Testis (tissue), 2 donors: ENCODE measurements at regions not wholly inside any gene's neighbourhood (a gene's known extent, or its start where the extent isn't known, plus 50 kb on each side); places are given as distances from the start of the nearest gene placed in this dataset.

Experiments
- POLR2A ChIP-seq: fragments of 450-650 bp; IDR thresholded peaks from one replicate; pipeline ENCODE4 v1.6.1; 2017; ENCODE audit warnings: antibody characterized with exemption, mild to moderate bottlenecking, moderate library complexity
- TF ChIP-seq, protein P1 (sequence below), 3 experiments: fragments of 450-650 bp in 2 of 3; fragments of 200-600 bp in 1 of 3; sonication (generic) in 1 of 3; IDR thresholded peaks; one replicate each; pipeline ENCODE4 v1.5.1; 2016 to 2019; ENCODE audit warnings: antibody characterized with exemption in 3 of 3, mild to moderate bottlenecking in 2 of 3, moderate library complexity in 1 of 3

DNA sequence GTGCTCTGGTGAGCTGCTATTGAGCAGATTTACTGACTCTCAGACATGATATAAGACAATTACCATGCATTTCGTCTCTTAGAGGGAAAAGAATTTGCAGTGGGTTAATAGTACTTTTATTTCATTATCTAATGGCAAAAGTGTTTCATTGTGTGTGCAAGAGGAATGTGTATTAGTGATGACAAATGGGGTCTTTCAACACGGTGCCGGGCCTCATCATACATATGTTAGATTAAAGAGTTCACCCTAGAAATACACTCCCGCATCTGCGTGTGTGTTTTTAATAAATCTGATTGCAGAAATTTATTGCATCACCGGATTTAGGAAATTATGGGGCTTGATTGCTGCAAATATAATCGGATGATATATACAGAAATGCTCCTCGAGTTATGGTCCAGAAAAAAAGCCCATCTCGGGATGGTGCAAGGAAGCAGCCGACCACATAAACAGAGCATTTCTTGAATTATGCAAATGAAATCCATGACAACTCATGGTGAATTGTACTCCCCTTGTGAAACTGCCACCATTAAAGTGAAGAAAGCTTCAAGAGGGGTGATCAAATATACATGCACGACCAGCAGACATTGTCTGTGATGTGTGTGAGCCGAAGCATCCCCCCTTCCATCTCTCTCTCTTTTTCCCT lies 156.0 kb downstream of the PHETA1 start:
- TF ChIP-seq, protein P1, sequence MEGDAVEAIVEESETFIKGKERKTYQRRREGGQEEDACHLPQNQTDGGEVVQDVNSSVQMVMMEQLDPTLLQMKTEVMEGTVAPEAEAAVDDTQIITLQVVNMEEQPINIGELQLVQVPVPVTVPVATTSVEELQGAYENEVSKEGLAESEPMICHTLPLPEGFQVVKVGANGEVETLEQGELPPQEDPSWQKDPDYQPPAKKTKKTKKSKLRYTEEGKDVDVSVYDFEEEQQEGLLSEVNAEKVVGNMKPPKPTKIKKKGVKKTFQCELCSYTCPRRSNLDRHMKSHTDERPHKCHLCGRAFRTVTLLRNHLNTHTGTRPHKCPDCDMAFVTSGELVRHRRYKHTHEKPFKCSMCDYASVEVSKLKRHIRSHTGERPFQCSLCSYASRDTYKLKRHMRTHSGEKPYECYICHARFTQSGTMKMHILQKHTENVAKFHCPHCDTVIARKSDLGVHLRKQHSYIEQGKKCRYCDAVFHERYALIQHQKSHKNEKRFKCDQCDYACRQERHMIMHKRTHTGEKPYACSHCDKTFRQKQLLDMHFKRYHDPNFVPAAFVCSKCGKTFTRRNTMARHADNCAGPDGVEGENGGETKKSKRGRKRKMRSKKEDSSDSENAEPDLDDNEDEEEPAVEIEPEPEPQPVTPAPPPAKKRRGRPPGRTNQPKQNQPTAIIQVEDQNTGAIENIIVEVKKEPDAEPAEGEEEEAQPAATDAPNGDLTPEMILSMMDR (IDR thresholded peaks at IDR 0.05), result no peak
- no peak for TF ChIP-seq POLR2A
